Endothelial cell of umbilical vein (primary cell): ENCODE measurements at regions not wholly inside any gene's neighbourhood (a gene's known extent, or its start where the extent isn't known, plus 50 kb on each side); places are given as distances from the start of the nearest gene placed in this dataset.

Experiments
- JUN ChIP-seq: IDR thresholded peaks from 2 replicates; pipeline ENCODE4 v1.6.1; 2011; ENCODE audit warnings: borderline replicate concordance, low read depth; ENCODE audit not compliant: insufficient read length, insufficient read depth
- POLR2AphosphoS5 ChIP-seq: IDR thresholded peaks from 2 replicates; pipeline ENCODE4 v1.6.1; 2012; ENCODE audit warnings: low read depth, mild to moderate bottlenecking, control low read depth, low read length, moderate library complexity; ENCODE audit not compliant: insufficient read depth
- TF ChIP-seq, protein P1 (sequence below), 2 donors: IDR thresholded peaks; 1 replicate in 1 of 2; 2 replicates in 1 of 2; pipeline ENCODE4 v1.5.1; 2011; ENCODE audit warnings: low read length in 2 of 2, mild to moderate bottlenecking in 2 of 2, moderate library complexity in 2 of 2, control low read depth in 1 of 2, inconsistent platforms in 1 of 2, low read depth in 1 of 2; ENCODE audit not compliant: insufficient read depth in 1 of 2; ENCODE audit errors: extremely low read depth in 1 of 2

DNA sequence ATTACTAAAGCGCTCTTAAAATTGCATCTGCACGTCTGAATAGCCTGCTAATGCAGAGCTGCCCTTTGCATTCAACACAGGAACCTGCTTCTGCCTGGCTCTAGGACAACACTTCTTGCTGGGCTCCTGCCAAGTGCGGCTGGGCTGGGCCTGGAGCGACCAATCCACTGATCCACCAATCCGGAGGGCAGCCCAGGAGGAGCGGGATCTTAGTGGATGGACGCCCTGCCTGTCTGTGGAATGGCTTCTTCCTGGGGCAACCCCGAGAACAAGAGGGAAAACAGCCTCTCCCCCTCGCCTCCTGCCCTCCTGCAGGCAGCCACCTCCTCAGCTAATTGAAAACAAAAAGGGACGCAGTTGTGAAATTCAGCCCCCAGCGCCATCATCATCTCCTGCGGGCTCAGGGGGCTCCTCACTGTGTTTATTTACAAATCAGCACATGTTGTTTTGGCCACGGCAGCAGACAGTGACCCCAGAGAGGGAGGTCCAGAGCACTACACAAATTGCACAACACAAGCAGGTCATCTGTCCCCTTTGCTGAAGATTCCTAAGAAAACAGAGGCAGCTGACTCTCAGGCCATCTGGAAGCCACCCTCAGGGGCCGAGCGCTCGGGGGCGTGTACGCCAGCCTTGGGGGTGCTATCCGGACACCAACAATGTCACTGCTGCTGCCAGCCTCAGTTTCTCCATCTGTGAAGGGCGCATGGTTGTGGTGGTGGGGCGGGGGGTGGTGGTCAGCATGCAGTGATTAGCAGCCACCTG is 57.3 kb downstream of the GADD45G start:
- TF ChIP-seq JUN = no peak
- TF ChIP-seq, protein P1, sequence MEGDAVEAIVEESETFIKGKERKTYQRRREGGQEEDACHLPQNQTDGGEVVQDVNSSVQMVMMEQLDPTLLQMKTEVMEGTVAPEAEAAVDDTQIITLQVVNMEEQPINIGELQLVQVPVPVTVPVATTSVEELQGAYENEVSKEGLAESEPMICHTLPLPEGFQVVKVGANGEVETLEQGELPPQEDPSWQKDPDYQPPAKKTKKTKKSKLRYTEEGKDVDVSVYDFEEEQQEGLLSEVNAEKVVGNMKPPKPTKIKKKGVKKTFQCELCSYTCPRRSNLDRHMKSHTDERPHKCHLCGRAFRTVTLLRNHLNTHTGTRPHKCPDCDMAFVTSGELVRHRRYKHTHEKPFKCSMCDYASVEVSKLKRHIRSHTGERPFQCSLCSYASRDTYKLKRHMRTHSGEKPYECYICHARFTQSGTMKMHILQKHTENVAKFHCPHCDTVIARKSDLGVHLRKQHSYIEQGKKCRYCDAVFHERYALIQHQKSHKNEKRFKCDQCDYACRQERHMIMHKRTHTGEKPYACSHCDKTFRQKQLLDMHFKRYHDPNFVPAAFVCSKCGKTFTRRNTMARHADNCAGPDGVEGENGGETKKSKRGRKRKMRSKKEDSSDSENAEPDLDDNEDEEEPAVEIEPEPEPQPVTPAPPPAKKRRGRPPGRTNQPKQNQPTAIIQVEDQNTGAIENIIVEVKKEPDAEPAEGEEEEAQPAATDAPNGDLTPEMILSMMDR (IDR thresholded peaks at IDR 0.05; ENCODE audit: extremely low read depth in 1 of 2, insufficient read depth in 1 of 2, low read depth in 1 of 2, low read length in 2 of 2) = no peak
- TF ChIP-seq POLR2AphosphoS5 = no peak
